ENCODE measurements at regions not wholly inside any gene's neighbourhood (a gene's known extent, or its start where the extent isn't known, plus 50 kb on each side); places are given as distances from the start of the nearest gene placed in this dataset.
"Not testable (repeated sequence)": the region's sequence is repeated elsewhere in the genome, so short reads cannot be mapped to it uniquely, and the experiment has no call there.

DNA sequence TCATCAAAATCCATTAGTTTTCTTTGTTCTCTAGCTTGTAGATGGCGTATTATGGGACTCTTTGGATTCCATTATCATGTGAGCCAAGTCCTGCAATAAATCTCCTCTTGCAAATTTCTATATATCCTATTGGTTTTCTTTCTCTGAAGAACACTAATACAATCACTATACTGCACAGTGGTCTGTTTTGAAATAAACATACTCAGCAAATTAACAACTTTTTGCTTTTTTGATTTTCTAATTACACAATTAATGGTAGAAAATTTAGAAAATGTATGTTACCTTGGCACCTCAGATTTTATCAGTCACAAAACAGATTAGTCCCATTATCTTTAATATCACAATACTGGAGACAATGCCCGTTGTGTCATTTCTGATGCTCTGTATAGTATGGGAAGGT is 513.2 kb upstream of the MIS18BP1 start:
- H3K9me3 ChIP-seq (ENCODE audit: insufficient read depth, low read depth, low read length): no peaks in the 10 kb centered on the region
- H3K4me3 ChIP-seq (ENCODE audit: low read length): no peak overlapping the region
- no peaks in the 10 kb centered on the region for H3K36me3 ChIP-seq (ENCODE audit: insufficient read depth, low read depth, low read length)
- H3K27me3 ChIP-seq (ENCODE audit: insufficient read depth, low read length): no peaks in the 10 kb centered on the region
- H3K9ac ChIP-seq (ENCODE audit: low read depth, low read length): no peak overlapping the region
- H3K27ac ChIP-seq (ENCODE audit: low read length): no peak overlapping the region
- no peaks in the 10 kb centered on the region for H3K4me1 ChIP-seq (ENCODE audit: insufficient read depth, low read length)

GRCh38 chr14:45757655-45758054 is 504.7 kb upstream of the MIS18BP1 start:
- Histone ChIP-seq H3K9me3 (ENCODE audit: insufficient read depth, low read depth, low read length) (peaks cover 4% of the 10 kb centered on the region; the same call in 1 of the 2 replicates), H3K27ac (ENCODE audit: low read length) (no peak overlapping the region), H3K9ac (ENCODE audit: low read depth, low read length) (no peak overlapping the region), H3K4me1 (ENCODE audit: insufficient read depth, low read length) (no peaks in the 10 kb centered on the region), H3K4me3 (ENCODE audit: low read length) (no peak overlapping the region), H3K27me3 (ENCODE audit: insufficient read depth, low read length) (no peaks in the 10 kb centered on the region), H3K36me3 (ENCODE audit: insufficient read depth, low read depth, low read length) (no peaks in the 10 kb centered on the region)

GRCh38 chr14:45756412-45756811 is 503.4 kb upstream of the MIS18BP1 start:
- H3K27me3 ChIP-seq (ENCODE audit: insufficient read depth, low read length); H3K27ac ChIP-seq (ENCODE audit: low read length); H3K9ac ChIP-seq (ENCODE audit: low read depth, low read length); H3K4me3 ChIP-seq (ENCODE audit: low read length); H3K36me3 ChIP-seq (ENCODE audit: insufficient read depth, low read depth, low read length); H3K4me1 ChIP-seq (ENCODE audit: insufficient read depth, low read length); H3K9me3 ChIP-seq (ENCODE audit: insufficient read depth, low read depth, low read length): not testable (repeated sequence)

- Histone ChIP-seq H3K36me3 (ENCODE audit: insufficient read depth, low read depth, low read length) (no peaks in the 10 kb centered on the region), H3K9ac (ENCODE audit: low read depth, low read length) (no peak overlapping the region), H3K9me3 (ENCODE audit: insufficient read depth, low read depth, low read length) (no peaks in the 10 kb centered on the region), H3K27me3 (ENCODE audit: insufficient read depth, low read length) (no peaks in the 10 kb centered on the region), H3K4me3 (ENCODE audit: low read length) (no peak overlapping the region), H3K27ac (ENCODE audit: low read length) (no peak overlapping the region), H3K4me1 (ENCODE audit: insufficient read depth, low read length) (no peaks in the 10 kb centered on the region)
Measured at GRCh38 chr14:45743884-45744283, 490.9 kb upstream of the MIS18BP1 start.

DNA sequence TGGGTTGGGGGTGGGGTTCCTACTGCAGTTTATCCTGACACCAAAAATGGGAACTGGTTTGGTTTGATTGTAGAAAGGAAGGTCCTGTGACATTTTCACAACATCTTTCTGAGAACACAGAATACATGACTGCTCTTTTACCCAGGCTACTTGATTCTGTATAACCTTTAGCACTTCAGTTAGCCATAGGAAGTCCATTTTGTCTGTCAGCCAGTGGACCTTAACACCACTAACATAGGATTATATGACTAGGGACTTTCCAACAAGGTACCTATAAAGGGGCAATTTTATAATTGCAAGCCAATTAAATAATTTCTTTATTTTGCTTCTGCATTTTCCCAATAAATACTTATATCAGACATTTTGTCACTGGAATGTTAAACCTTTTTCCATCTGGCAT is 489.2 kb upstream of the MIS18BP1 start:
- no peak overlapping the region for H3K4me3 ChIP-seq (ENCODE audit: low read length)
- H3K27ac ChIP-seq (ENCODE audit: low read length): no peak overlapping the region
- H3K36me3 ChIP-seq (ENCODE audit: insufficient read depth, low read depth, low read length): no peaks in the 10 kb centered on the region
- H3K9me3 ChIP-seq (ENCODE audit: insufficient read depth, low read depth, low read length): no peaks in the 10 kb centered on the region
- no peak overlapping the region for H3K9ac ChIP-seq (ENCODE audit: low read depth, low read length)
- H3K27me3 ChIP-seq (ENCODE audit: insufficient read depth, low read length): no peaks in the 10 kb centered on the region
- no peaks in the 10 kb centered on the region for H3K4me1 ChIP-seq (ENCODE audit: insufficient read depth, low read length)

- H3K36me3 ChIP-seq (ENCODE audit: insufficient read depth, low read depth, low read length): no peaks in the 10 kb centered on the region
- H3K27ac ChIP-seq (ENCODE audit: low read length): no peak overlapping the region
- no peaks in the 10 kb centered on the region for H3K4me1 ChIP-seq (ENCODE audit: insufficient read depth, low read length)
- H3K4me3 ChIP-seq (ENCODE audit: low read length): no peak overlapping the region
- H3K9ac ChIP-seq (ENCODE audit: low read depth, low read length): no peak overlapping the region
- no peaks in the 10 kb centered on the region for H3K9me3 ChIP-seq (ENCODE audit: insufficient read depth, low read depth, low read length)
- no peaks in the 10 kb centered on the region for H3K27me3 ChIP-seq (ENCODE audit: insufficient read depth, low read length)
Measured at GRCh38 chr14:45728434-45729225, 475.6 kb upstream of the MIS18BP1 start.

DNA sequence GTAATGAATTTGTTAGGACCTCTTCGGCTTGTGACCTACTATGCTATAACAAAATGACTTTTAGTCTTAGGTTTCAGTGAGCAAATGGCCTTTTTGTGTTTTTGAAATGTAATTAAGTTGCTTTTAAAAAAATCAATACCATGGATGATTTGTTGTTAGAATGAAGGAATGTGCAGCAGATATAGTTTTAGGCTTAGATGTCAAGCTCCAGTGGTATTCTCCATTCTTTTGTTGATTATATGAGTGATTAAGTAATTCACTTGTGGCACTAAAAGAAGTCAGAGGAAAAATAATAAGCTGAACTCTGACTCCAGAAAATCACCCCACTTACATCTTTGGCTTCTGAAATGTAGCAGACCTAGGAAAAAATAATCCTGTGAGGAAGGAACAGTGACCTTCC is 474.1 kb upstream of the MIS18BP1 start:
- Histone ChIP-seq H3K27ac (ENCODE audit: low read length) (no peak overlapping the region), H3K9ac (ENCODE audit: low read depth, low read length) (no peak overlapping the region), H3K9me3 (ENCODE audit: insufficient read depth, low read depth, low read length) (no peaks in the 10 kb centered on the region), H3K4me1 (ENCODE audit: insufficient read depth, low read length) (no peaks in the 10 kb centered on the region), H3K4me3 (ENCODE audit: low read length) (no peak overlapping the region), H3K36me3 (ENCODE audit: insufficient read depth, low read depth, low read length) (no peaks in the 10 kb centered on the region), H3K27me3 (ENCODE audit: insufficient read depth, low read length) (no peaks in the 10 kb centered on the region)

DNA sequence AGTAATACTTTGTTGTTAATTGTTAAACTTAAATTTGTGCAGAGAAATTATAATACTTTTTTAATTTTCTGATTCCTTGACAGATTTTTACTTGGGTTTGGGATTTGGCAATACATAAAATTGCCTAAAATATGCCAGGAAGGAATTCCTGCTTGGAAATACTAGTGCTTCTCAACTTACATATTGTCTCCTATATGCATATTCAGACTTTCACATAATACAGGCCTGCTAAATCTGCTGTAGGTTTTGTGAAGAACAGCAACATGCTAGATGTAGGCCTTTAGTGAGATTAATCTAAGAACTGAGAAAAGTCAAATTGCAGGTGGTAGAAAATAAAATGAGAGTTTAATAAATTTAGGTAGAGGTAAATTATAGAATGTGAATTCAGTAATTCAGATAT is 468.5 kb upstream of the MIS18BP1 start:
- Histone ChIP-seq H3K9ac (ENCODE audit: low read depth, low read length) (no peak overlapping the region), H3K9me3 (ENCODE audit: insufficient read depth, low read depth, low read length) (no peaks in the 10 kb centered on the region), H3K27ac (ENCODE audit: low read length) (no peak overlapping the region), H3K4me1 (ENCODE audit: insufficient read depth, low read length) (no peaks in the 10 kb centered on the region), H3K4me3 (ENCODE audit: low read length) (no peak overlapping the region), H3K27me3 (ENCODE audit: insufficient read depth, low read length) (no peaks in the 10 kb centered on the region), H3K36me3 (ENCODE audit: insufficient read depth, low read depth, low read length) (no peaks in the 10 kb centered on the region)

DNA sequence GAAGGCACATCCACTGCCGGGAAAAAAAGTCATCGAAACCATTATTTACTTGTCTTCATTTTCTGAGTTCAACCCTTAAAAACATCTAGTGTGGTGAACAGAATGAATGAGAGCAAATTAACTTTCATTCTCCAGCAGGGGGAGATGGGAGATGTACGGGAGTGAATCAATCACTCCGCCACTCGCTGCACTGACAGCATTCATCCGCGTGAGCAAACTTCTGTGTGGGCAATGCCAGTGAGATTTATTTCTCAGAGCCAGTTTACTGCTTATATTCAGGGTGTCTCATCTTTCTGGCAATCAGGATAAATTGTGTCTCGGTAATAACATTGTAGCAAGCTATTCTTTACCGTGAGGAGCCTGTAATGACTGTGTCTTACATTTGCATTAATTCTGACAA is 463.6 kb upstream of the MIS18BP1 start:
- Histone ChIP-seq H3K36me3 (ENCODE audit: insufficient read depth, low read depth, low read length) (no peaks in the 10 kb centered on the region), H3K27me3 (ENCODE audit: insufficient read depth, low read length) (no peaks in the 10 kb centered on the region), H3K4me3 (ENCODE audit: low read length) (no peak overlapping the region), H3K27ac (ENCODE audit: low read length) (no peak overlapping the region), H3K9me3 (ENCODE audit: insufficient read depth, low read depth, low read length) (no peaks in the 10 kb centered on the region), H3K9ac (ENCODE audit: low read depth, low read length) (no peak overlapping the region), H3K4me1 (ENCODE audit: insufficient read depth, low read length) (no peaks in the 10 kb centered on the region)

- Histone ChIP-seq H3K36me3 (ENCODE audit: insufficient read depth, low read depth, low read length) (no peaks in the 10 kb centered on the region), H3K27ac (ENCODE audit: low read length) (no peak overlapping the region), H3K9me3 (ENCODE audit: insufficient read depth, low read depth, low read length) (no peaks in the 10 kb centered on the region), H3K4me3 (ENCODE audit: low read length) (no peak overlapping the region), H3K4me1 (ENCODE audit: insufficient read depth, low read length) (no peaks in the 10 kb centered on the region), H3K9ac (ENCODE audit: low read depth, low read length) (no peak overlapping the region), H3K27me3 (ENCODE audit: insufficient read depth, low read length) (no peaks in the 10 kb centered on the region)
Measured at GRCh38 chr14:45715946-45716345, 462.9 kb upstream of the MIS18BP1 start.

GRCh38 chr14:45709541-45709940 is 456.5 kb upstream of the MIS18BP1 start:
- Histone ChIP-seq H3K9me3 (ENCODE audit: insufficient read depth, low read depth, low read length) (no peaks in the 10 kb centered on the region), H3K9ac (ENCODE audit: low read depth, low read length) (no peak overlapping the region), H3K4me3 (ENCODE audit: low read length) (no peak overlapping the region), H3K27me3 (ENCODE audit: insufficient read depth, low read length) (no peaks in the 10 kb centered on the region), H3K27ac (ENCODE audit: low read length) (no peak overlapping the region), H3K36me3 (ENCODE audit: insufficient read depth, low read depth, low read length) (no peaks in the 10 kb centered on the region), H3K4me1 (ENCODE audit: insufficient read depth, low read length) (no peaks in the 10 kb centered on the region)

- Histone ChIP-seq H3K27me3 (ENCODE audit: insufficient read depth, low read length) (no peaks in the 10 kb centered on the region), H3K4me1 (ENCODE audit: insufficient read depth, low read length) (no peaks in the 10 kb centered on the region), H3K4me3 (ENCODE audit: low read length) (no peak overlapping the region), H3K9me3 (ENCODE audit: insufficient read depth, low read depth, low read length) (no peaks in the 10 kb centered on the region), H3K27ac (ENCODE audit: low read length) (no peak overlapping the region), H3K36me3 (ENCODE audit: insufficient read depth, low read depth, low read length) (no peaks in the 10 kb centered on the region), H3K9ac (ENCODE audit: low read depth, low read length) (no peak overlapping the region)
Measured at GRCh38 chr14:45705940-45706534, 453.0 kb upstream of the MIS18BP1 start.

All from iPS-20b (cell line).